Keratinocyte (primary cell): ENCODE measurements at regions not wholly inside any gene's neighbourhood (a gene's known extent, or its start where the extent isn't known, plus 50 kb on each side); places are given as distances from the start of the nearest gene placed in this dataset.

Experiments used
- CTCF ChIP-seq, 3 experiments: IDR thresholded peaks in 1 of 3; conservative IDR thresholded peaks in 1 of 3; optimal IDR thresholded peaks in 1 of 3; 2 replicates in 2 of 3; 3 replicates in 1 of 3; pipeline versions ENCODE3 to v1.5.1; 2011; ENCODE audit warnings: low read length in 3 of 3, mild to moderate bottlenecking in 3 of 3, moderate library complexity in 2 of 3, control low read depth in 1 of 3, inconsistent platforms in 1 of 3; ENCODE audit not compliant: insufficient read depth in 2 of 3; ENCODE audit errors: extremely low read depth in 1 of 3
- EZH2 ChIP-seq: IDR thresholded peaks from one replicate; pipeline ENCODE4 v1.6.1; 2012; ENCODE audit warnings: inconsistent platforms, mild to moderate bottlenecking, low read length, moderate library complexity

- TF ChIP-seq EZH2 (no peak), CTCF (optimal IDR thresholded peaks at IDR 0.05 in 1 of 3, IDR thresholded peaks at IDR 0.05 in 1 of 3, conservative IDR thresholded peaks at IDR 0.05 in 1 of 3; ENCODE audit: extremely low read depth in 1 of 3, insufficient read depth in 2 of 3, low read length in 3 of 3) (no peak)
Measured at GRCh38 chr14:46550836-46551235, 100.7 kb downstream of the RPL10L start.
